HK-2 (cell line): ENCODE measurements at regions not wholly inside any gene's neighbourhood (a gene's known extent, or its start where the extent isn't known, plus 50 kb on each side); places are given as distances from the start of the nearest gene placed in this dataset.
"Not testable (repeated sequence)": the region's sequence is repeated elsewhere in the genome, so short reads cannot be mapped to it uniquely, and the experiment has no call there.

ENCODE experiments used
- DNase-seq: peaks from one replicate; pipeline ENCODE4 v3.0.0-alpha.2; 2018; ENCODE audit not compliant: unreplicated experiment

DNA sequence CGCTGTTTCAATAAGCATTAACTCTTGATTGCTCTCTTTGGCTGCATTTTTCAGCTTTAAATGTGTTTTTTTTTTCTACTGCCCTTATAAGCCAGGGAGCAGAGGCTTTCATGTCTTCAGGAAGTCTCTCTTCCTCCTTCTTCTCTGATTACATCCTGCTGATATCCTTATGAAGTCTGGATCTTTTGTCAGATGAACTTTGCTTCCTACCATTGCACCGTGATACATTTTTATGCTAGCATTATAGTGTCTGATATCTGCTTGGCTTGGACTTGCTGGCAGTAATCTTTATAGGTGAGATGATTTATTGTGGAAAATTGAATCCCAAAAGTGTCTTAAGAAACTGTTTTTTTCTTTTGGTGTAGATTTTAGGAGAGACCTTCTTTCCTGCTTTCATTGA, 160.4 kb upstream of the CFAP20DC start:
- DNase-seq = no peak

DNA sequence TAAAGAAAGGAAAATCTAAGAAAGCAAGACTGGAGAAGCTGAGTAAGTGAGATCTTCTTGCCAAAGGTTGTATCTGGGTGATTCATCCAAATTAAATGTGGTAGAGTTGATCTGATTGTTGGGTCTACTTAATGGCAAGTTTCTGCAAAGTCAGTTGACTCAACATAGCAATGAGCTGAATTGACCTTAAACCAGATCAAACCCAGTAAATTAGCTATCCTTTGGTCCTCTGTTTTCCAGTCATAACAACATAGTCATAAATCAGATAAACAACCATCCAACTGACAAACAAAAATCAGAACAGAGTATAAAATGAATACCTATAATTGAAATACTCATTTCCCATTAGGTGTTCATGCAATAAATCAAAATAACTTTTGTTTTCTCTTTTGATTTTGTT, 142.6 kb upstream of the CFAP20DC start:
- DNase-seq = no peak

DNA sequence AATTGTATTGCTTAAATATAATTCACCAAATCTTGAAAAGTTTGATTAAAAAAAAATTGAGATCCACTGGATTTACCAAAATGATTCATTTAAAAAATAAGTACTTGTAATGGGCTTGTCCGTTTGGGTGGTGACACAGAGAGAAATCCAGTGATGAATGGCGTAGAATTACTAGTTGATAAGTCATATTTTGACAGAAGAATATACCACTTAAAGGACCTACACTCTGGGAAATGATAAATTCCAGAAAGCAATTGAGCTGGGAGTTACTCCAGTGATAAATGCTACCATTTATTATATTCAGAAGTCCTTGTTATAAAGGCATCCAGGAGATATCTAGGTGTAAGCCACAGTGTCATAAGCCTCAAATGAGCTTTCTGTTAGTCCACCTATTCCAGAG, 141.8 kb upstream of the CFAP20DC start:
- DNase-seq = no peak

DNA sequence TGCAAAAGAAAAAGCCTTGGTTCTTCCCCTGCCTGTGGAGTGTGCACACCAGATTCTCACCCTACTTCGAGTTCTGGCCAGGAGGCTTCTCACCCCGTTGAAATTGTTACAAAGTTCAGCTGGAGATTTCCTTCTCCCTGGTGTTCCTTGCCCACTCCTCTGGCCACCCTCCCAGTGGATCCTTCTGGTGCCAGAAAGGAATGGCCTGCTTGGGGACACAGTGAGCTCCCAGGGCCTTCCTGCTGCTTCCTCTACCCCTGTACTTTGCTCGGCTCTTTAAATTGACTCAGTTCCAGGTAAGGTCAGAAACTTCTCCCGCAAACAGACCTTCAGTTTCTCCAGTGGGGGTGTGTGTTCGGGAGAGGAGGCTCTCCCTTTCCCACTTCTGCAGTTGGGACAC, 140.1 kb upstream of the CFAP20DC start:
- no peak for DNase-seq

DNA sequence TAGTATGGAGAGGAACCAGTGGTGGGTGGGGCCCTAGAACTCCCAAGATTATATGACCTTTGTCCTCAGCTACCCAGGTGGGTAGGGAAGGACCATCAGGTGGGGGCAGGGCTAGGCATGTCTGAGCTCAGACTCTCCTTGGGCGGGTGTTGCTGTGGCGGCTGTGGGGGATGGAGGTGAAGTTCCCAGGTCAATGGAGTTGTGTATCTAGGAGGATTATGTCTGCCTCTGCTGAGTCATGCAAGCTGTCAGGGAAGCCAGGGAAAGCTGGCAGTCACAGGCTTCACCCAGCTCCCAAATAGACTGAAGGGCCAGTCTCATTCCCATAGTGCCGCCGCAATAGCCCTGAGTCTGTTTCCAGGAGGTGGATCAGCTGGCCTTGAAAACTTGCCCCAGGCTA, 139.7 kb upstream of the CFAP20DC start:
- no peak for DNase-seq

DNA sequence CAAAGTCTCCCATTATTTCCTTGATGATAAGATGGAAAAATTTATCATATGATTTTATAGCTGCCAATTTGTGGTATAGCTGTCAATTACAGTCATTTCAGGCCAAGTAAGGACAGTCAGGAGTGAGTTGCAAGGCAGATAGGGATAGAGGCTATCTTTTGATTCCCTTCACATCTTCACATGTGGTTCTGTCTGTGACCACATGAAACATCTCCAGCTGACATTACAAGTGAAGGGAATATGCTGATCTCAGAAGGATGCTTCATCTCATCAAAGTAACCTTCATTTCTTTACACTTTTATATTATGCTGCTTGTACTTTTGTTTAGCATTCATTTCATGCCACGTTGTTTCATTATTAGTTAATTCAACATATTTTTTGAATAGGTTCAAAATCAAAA, 136.9 kb upstream of the CFAP20DC start:
- DNase-seq = no peak

DNA sequence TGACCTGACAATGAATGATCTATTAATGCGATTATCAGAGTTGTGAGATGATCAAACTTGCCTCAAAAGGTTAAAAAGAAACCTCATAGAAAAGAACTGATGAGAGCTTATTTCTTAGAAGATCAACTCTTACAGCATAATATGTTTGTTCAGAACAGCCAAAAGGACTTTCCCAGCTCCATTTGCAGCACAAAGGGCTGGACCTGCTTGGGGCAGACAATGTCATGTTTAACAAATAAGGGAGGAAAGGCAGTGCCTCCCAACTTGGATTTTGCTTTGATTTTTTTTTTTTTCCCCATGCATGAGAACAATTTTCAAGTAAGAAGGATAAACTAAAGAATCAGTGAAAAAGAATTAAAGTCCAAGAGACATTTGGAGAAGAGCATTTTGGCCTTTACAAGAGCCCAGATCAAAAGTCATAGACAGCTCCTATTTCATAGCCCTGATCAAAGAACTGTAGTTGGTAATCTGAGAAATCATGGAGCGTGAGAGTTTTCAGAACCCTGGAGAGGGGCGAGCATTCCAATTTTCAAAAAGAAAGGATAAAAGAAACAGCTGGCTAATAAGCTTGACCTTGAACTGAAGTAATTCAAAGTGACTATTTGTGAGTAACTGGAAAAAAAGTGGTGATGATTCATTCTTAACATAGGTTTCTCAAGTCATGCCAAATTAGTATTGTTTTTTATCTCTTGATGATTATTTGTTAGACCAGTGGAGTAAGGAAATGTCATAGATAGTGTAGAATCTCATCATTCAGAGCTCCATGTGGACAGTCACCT, 136.0 kb upstream of the CFAP20DC start:
- no peak for DNase-seq

DNA sequence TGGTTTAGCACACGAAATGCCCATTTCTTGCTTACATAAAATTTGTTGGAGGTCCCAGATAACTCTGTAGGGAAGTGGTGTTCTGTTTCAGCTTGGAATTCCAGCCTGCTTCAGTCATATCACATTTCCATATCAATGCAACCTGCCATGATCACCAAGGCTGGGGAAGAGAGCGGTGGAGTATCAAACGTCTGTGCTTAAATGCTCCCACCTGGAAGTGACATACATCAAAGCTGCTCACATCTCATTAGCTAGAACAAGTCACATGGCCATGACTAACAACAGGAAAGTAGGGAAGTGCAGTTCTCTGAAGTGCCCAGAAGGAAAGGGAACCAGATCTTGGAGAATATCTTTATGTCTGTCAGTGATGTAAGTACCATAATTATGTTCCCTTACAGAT, 130.2 kb upstream of the CFAP20DC start:
- DNase-seq = no peak

DNA sequence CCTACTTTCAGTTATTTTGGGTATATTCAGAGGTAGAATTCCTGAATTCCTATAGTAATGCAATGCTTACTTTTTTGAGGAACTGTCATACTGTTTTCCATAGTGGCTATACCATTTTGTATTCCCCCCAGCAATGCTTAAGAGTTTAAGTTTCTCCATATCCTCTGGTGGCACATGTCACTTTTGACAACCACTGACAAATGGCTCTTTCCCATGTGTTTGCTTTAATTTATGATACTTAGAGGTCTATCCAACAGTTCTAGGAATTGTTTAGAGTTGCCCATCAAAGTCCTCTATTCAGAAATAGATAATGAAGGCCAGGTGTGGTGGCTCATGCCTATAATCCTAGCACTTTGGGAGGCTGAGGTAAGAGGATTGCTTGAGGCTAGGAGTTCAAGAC, 128.9 kb upstream of the CFAP20DC start:
- no peak for DNase-seq

DNA sequence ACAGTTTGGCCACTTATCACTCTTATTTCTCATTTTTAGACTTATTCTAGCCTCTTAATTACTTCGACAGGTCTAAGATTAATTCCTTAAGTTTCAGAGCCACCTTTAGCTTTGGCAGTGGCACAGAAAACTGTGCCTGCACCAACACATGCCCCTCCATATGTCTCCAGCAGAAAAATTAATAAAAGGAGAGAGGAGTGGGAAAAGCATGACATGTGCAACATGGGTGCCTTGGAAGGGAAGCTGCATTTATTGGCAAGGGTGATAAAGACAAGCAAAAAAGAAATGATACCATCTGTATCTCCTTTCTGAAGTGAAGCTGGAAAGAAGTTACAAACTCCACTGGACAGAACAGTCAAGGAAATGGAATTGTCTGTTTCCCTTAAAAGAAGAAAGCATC, 121.7 kb upstream of the CFAP20DC start:
- no peak for DNase-seq

DNA sequence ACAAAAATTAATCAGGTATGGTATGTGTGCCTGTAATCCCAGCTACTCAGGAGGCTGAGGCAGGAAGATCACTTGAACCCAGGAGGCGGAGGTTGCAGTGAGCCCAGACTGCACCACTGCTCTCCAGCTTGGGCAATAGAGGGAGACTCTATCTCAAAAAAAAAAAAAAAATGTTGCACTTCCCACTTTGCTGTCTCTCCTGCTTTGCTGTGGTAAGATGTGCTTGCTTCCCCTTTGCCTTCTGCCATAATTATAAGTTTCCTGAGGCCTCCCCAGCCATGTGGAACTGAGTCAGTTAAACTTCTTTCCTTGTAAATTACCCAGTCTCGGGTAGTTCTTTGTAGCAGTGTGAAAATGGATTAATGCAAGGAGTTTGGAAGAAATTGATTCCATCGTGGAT, 120.3 kb upstream of the CFAP20DC start:
- not testable (repeated sequence) for DNase-seq

DNA sequence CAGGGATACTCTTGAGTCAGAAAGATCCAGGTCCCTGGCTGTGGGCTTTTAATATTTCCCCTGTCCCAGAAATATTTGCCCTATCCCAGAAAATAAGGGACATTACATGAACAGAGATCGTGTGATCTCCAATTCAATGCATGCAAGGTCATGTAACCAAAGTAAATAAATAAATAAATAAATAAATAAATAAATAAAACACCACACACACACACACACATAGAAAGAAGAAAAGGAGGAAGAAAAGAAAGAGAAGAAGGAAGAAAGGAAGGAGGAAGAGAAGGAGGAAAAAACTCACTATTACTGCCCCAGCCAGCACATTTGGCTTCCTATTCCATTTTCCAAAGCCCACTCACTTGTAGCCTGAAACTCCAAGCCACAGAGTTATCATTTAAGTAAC, 117.9 kb upstream of the CFAP20DC start:
- DNase-seq = no peak

DNA sequence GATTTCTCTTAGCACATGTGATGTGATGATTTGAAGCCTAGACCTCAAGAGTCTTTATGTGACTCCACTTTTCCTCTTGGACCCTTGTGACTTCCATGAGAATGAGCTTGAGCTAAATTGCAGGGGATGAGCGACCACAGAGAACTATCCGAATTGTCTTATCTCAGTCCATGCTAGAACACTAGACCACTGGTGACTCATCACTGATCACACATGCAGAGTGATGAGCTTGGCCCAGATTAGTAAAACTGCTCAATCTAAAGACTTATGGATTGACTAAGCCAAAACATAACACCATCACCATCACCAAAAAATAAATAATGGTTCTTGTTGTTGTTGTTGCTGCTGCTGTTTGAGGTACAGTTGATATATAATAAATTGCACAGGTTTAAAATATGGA, 114.1 kb upstream of the CFAP20DC start:
- no peak for DNase-seq

DNA sequence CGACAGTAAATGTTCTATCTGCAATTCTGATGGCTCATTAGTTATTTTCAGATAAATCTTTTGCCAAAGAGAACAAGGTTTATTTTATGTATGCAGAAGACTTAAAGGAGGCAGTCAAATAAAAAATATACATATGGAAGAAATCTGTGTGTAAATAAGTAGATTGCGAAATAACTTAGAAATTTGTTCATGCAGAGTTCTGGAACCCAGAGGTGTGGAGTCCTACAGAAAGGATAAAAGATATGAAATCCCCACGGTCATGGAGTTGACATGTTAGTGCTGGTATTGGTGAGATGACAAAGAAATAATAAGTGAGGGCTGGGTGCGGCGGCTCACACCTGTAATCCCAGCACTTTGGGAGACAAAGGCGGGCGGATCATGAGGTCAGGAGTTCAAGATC, 111.2 kb upstream of the CFAP20DC start:
- DNase-seq = no peak

DNA sequence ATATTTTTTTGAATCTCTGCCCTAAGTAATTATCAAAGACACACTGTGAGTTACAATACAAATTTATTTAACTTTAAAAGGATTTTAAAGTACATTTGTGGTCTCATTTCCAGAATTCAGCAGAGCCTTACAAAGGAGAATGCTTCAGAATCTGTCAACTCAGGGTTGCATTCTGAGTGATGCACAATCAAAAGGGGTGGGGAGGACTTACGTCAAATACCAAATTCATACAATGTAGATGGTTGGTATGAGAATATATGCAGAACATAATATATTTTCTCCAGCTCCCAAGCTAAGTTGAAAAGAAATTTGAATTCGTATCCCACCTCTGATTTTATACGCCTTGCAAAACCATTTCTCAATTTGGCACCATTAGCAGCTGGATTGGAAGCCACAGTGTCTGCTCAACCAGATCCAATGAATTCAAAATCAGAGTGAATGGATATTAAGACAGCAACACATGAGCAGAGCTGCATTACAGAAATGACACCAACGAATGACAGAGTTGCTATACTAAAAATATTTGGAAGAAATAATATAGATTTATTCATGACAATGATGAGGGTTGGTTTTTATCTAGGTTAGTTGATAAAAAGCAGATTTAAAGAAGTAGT, 110.4 kb upstream of the CFAP20DC start:
- no peak for DNase-seq

DNA sequence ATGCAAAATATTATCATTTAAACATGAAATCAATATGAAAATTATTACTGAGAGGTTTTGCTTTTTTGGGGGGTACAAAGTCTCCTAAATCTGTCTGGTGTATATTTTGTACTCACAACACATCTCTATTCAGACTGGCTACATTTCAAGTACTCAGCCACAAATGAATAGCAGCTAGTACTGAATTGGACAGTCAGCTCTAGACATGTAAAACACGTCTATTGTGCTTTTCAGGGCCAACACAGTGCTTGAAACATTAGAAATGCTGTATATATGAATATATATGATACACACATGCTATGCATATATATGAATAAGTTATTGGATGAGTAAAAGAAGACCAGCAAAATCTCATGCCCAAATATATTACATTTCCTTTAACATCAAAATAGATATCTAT, 103.8 kb upstream of the CFAP20DC start:
- no peak for DNase-seq

DNA sequence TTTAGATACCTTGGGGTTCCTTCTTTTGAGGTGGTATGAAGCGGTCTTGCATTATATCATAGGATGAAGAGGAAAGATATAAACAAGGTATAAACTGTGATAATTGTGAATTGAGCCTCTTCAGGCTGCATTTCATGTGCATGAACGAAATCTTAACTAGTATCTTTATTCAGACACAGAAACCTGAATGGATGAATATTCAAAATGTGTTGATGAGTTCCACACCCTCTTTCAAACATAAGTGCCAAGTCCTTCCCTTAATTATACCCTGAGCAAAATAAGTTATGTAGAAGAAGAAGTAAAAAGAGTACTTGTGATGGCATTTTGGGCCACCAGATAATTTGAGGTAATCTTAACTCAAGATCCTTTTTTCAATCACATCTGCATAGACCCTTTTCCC, 103.1 kb upstream of the CFAP20DC start:
- DNase-seq = no peak

DNA sequence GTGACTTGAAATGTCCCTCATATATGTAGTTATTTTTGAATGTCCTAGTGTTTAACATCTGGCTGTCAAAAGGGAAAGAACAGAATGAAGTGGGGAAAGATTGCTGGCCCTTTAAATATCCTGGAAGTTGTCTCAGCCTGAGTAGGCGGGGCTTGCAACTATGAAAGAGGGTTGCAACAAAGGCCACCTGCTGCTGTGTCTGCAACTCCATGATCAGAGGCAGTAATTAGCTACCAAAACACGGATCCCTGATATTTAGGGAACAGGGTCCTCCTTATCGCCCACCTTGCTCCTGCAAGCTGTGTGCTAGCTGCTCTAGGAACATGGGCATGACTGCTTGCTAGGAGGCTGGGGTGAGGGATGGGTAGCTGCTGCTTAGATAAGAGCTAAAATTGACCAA, 100.2 kb upstream of the CFAP20DC start:
- DNase-seq = no peak

DNA sequence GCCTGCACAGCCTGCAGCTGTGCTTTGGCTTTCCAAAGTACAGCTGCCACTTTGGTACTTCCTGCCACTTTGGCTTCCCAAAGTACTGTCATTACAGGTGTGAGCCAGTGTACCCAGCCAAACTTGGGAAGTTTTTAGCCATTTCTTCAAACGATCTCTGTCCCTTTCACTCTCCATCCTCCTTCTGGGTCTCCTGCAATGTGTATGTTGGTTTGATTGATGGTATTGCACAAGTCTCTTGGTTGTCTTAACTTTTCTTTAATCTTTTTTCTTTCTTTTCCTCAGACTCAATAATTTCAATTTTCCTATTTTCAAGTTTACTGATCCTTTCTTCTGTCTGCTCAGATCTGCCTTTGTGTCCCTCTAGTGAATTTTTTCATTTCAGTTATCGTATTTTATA, 99.3 kb upstream of the CFAP20DC start:
- DNase-seq = no peak

DNA sequence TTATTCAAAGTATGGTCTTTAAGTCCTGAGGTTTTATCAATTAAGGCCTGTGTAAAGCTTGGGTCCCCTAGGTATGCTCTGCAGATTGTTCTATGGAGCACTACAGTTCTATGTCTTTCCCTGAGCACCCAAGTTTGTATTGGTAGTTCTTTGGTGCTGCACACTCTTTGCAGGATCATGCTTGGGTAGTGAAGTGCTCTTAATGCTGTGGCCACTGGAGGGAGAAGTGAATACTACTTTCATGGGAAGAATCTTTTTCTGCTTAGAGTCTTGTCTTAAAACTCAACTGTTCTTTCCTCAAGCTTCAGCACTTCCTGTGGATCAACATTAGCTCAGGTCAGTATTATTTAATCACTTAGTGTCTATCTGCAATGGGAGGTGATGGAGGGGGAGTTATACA, 93.6 kb upstream of the CFAP20DC start:
- no peak for DNase-seq

DNA sequence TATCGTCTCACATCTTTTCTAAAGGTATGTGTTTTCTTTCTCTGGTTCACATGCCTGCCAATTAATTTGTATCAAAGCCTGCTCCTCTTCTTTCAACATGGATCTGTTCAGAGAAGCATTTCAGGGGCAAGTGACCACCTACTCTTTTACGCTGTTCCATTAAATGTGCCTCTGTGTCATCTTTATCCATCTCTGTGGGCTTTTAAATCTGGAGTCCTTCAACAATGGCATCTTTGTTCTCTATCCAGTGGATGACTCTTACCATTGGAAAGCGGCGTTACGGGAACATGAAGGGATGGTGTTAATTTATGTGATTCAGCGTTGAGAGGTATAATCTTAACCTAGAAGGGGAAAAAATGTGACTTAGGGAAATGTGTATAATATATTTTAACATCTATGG, 92.7 kb upstream of the CFAP20DC start:
- no peak for DNase-seq

DNA sequence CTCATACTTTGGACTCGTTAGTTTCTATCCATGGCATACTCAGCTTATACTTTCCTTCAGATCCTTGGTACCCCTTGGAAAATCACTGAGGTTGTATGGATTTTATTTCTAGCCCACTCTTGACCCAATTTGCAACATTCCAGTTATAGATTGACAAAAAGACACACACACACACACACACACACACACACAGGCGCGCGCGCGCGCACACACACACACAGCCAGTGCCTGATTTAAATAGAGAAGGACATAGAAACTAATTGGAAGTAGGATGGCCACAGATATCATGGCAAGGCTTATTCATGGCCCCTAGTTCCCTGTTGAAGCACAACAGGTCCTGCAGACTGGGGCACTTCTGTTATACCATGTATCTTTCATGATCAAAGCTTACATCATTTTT, 89.1 kb upstream of the CFAP20DC start:
- no peak for DNase-seq

DNA sequence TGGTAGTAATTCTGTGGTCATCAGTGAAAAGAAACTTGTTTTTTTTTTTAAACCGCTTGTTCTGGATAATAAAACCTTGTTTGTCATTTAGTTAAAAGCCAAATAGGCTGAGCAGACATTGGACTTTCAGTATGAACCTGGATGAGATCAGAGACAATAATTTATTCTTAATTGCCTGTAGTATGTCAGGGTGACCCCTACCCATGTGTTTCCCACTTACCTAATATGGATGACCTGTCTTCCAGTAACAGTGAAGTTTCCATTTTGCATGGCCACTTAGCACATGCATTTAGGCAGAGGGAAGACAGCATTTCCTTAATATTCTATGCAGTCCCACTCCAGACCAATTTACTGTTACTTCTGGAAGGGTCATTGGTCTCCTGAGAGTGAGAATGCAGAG, 87.6 kb upstream of the CFAP20DC start:
- no peak for DNase-seq

DNA sequence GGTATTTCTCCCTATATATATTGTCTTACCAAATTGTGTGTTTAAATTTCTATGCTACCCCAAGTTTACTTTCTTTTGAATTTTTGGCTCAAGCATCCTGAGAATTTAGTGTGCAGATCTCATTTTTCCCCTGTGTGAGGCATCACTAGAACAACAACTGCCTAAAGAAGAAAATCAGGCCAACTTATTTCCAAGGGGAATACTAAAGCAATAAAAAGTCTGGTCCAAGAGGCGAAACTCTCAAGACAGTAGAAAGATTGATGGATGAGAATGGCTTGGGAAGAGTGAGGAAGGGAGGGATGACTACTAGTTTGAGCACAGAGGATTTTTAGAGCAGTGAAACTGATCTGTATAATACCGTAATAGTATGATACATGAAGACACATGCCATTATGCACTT, 86.3 kb upstream of the CFAP20DC start:
- DNase-seq = no peak
